ENCODE measurements at regions not wholly inside any gene's neighbourhood (a gene's known extent, or its start where the extent isn't known, plus 50 kb on each side); places are given as distances from the start of the nearest gene placed in this dataset.

- Histone ChIP-seq H3K9me3 (ENCODE audit: control insufficient read depth in 2 of 3, insufficient read depth in 1 of 3, low read length in 3 of 3) (no peaks in the 10 kb centered on the region), H3K27ac (ENCODE audit: low read depth in 2 of 2, low read length in 2 of 2) (no peak overlapping the region), H3K9ac (ENCODE audit: low read length in 3 of 3) (no peak overlapping the region), H3K4me1 (ENCODE audit: control insufficient read depth in 2 of 3, insufficient read depth in 2 of 3, low read depth in 1 of 3, low read length in 3 of 3) (no peaks in the 10 kb centered on the region), H3K27me3 (ENCODE audit: control insufficient read depth, insufficient read depth, low read length) (no peaks in the 10 kb centered on the region), H3K36me3 (ENCODE audit: control insufficient read depth in 2 of 3, insufficient read depth in 3 of 3, low read length in 3 of 3) (no peaks in the 10 kb centered on the region), H3K4me3 (ENCODE audit: low read length in 3 of 3) (no peak overlapping the region)
- no peak for DNase-seq
- TF ChIP-seq CTCF (IDR thresholded peaks at IDR 0.05; ENCODE audit: borderline replicate concordance, extremely low read depth, insufficient read depth): no peak
- FAIRE-seq: no peak
- intact Hi-C loops (cut with DNase I): no loop called here
Measured at GRCh38 chr14:94677747-94678146, 65.6 kb downstream of the SERPINA3 start.

- H3K27ac ChIP-seq (ENCODE audit: low read depth in 2 of 2, low read length in 2 of 2): no peak overlapping the region
- H3K27me3 ChIP-seq (ENCODE audit: control insufficient read depth, insufficient read depth, low read length): no peaks in the 10 kb centered on the region
- no peaks in the 10 kb centered on the region for H3K4me1 ChIP-seq (ENCODE audit: control insufficient read depth in 2 of 3, insufficient read depth in 2 of 3, low read depth in 1 of 3, low read length in 3 of 3)
- TF ChIP-seq CTCF (IDR thresholded peaks at IDR 0.05; ENCODE audit: borderline replicate concordance, extremely low read depth, insufficient read depth): no peak
- FAIRE-seq (no peak), DNase-seq (no peak)
- no peak overlapping the region for H3K4me3 ChIP-seq (ENCODE audit: low read length in 3 of 3)
- H3K9ac ChIP-seq (ENCODE audit: low read length in 3 of 3): no peak overlapping the region
- intact Hi-C loops (cut with DNase I): no loop called here
- H3K36me3 ChIP-seq (ENCODE audit: control insufficient read depth in 2 of 3, insufficient read depth in 3 of 3, low read length in 3 of 3): no peaks in the 10 kb centered on the region
- H3K9me3 ChIP-seq (ENCODE audit: control insufficient read depth in 2 of 3, insufficient read depth in 1 of 3, low read length in 3 of 3): no peaks in the 10 kb centered on the region
Measured at GRCh38 chr14:94677213-94677612, 65.0 kb downstream of the SERPINA3 start.

GRCh38 chr14:94676495-94677185, 64.4 kb downstream of the SERPINA3 start:
- intact Hi-C loops (cut with DNase I): no loop called here
- Histone ChIP-seq H3K36me3 (ENCODE audit: control insufficient read depth in 2 of 3, insufficient read depth in 3 of 3, low read length in 3 of 3) (no peaks in the 10 kb centered on the region), H3K4me3 (ENCODE audit: low read length in 3 of 3) (no peak overlapping the region), H3K27ac (ENCODE audit: low read depth in 2 of 2, low read length in 2 of 2) (no peak overlapping the region), H3K27me3 (ENCODE audit: control insufficient read depth, insufficient read depth, low read length) (no peaks in the 10 kb centered on the region), H3K9me3 (ENCODE audit: control insufficient read depth in 2 of 3, insufficient read depth in 1 of 3, low read length in 3 of 3) (no peaks in the 10 kb centered on the region), H3K9ac (ENCODE audit: low read length in 3 of 3) (no peak overlapping the region), H3K4me1 (ENCODE audit: control insufficient read depth in 2 of 3, insufficient read depth in 2 of 3, low read depth in 1 of 3, low read length in 3 of 3) (no peaks in the 10 kb centered on the region)
- FAIRE-seq (no peak), DNase-seq (no peak)
- no peak for TF ChIP-seq CTCF (IDR thresholded peaks at IDR 0.05; ENCODE audit: borderline replicate concordance, extremely low read depth, insufficient read depth)

GRCh38 chr14:94675036-94675435, 62.8 kb downstream of the SERPINA3 start:
- Histone ChIP-seq H3K36me3 (ENCODE audit: control insufficient read depth in 2 of 3, insufficient read depth in 3 of 3, low read length in 3 of 3) (no peaks in the 10 kb centered on the region), H3K9me3 (ENCODE audit: control insufficient read depth in 2 of 3, insufficient read depth in 1 of 3, low read length in 3 of 3) (no peaks in the 10 kb centered on the region), H3K27me3 (ENCODE audit: control insufficient read depth, insufficient read depth, low read length) (no peaks in the 10 kb centered on the region), H3K4me1 (ENCODE audit: control insufficient read depth in 2 of 3, insufficient read depth in 2 of 3, low read depth in 1 of 3, low read length in 3 of 3) (no peaks in the 10 kb centered on the region), H3K9ac (ENCODE audit: low read length in 3 of 3) (no peak overlapping the region), H3K4me3 (ENCODE audit: low read length in 3 of 3) (no peak overlapping the region), H3K27ac (ENCODE audit: low read depth in 2 of 2, low read length in 2 of 2) (no peak overlapping the region)
- no peak for TF ChIP-seq CTCF (IDR thresholded peaks at IDR 0.05; ENCODE audit: borderline replicate concordance, extremely low read depth, insufficient read depth)
- FAIRE-seq (no peak), DNase-seq (no peak)
- intact Hi-C loops (cut with DNase I): no loop called here
